Muscle of arm (tissue), 1 donor: ENCODE measurements at regions not wholly inside any gene's neighbourhood (a gene's known extent, or its start where the extent isn't known, plus 50 kb on each side); places are given as distances from the start of the nearest gene placed in this dataset.
A peak's percentile ranks its signal among the peaks of the same experiment; 100 is the strongest.
"Not testable (repeated sequence)": the region's sequence is repeated elsewhere in the genome, so short reads cannot be mapped to it uniquely, and the experiment has no call there.

Experiments used
- DNase-seq: peaks from one replicate; pipeline ENCODE4 v3.0.0-alpha.2; 2013

DNA sequence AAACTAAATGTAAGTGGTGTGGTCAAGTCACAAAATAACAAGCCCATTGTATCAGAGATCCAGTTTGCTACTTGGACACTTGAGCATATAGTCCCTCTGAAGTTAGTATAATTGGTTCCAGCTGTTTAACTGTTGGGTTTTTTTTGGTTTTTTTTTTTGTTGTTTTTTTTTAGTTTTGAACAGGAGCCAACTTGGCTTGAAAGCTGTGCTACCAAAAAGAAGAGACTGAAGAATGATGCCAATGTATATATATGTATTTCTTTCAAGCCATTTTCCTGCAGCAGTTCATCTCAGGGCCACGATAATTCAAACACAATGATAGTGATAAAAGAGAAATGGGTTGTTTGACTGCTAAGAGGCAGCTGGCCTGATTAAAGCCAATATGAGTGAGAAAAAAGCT lies 138.3 kb downstream of the PCDH18 start:
- peak; percentile 38 for DNase-seq

DNA sequence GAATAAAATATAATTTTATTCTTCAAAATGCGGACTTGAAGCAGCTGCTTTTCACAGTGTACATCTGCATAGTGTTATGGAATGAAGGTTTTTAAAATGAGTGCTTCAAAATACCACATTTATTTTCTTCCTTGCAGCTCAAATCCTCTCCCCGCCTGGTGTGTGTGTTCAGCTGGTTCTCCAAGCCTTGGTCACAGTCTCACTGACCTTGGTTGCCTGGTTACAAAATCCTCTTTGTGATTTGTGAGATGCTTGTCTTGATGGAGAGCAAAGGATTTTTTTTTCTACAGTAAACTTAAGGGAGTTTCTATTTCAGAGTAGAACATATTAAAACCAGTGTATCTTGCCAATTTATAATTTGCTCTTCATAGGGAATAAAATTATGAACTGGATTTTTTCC lies 139.2 kb downstream of the PCDH18 start:
- peak; percentile 80 for DNase-seq

- no peak for DNase-seq
Measured at GRCh38 chr4:137390707-137391106, 141.6 kb downstream of the PCDH18 start.

DNA sequence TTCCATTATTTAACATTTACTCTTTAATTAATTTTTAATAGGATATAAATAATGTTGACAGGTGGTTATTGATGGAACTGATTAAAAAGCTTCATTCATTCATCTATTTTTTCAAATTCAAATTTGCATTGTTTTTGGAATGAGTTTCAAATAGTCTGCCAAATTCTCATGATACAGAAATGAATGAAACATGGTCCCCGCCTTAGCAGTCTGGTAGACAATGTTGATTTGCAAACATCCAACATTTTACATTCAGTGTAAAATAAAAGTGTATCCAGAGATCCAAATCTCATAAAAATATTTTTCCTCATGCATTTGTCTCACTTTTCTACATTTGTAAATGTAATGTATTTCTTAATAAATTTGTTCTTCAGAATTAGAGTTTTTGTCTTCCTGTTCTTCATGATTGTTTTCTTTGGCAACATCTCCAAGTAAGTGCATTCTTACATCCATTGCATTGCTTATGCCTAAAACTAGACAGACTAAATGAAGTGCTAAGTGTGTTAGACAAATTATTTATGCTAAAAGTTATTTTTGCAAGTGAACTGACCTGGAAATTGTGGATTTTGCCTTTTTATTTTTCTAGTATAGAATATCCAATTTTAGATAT lies 142.3 kb downstream of the PCDH18 start:
- no peak for DNase-seq

DNA sequence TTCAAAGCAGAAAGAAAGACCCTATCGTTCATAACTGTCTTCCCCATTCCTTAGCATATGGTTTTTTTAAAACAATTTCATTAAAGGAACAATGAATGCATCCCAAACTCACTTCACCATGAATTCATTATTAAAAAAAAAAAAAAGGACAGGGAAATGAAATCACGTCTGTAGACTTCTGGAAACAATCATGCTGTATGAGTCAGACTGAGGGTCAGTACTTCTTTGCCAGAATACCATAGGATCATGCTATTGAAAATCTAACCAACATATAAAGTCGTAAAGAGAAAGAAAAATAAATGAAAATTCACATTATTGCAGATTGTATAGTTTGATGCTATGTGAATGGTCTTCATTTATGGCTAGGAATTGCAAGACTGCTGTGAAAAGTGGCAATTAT lies 144.4 kb downstream of the PCDH18 start:
- peak; percentile 51 for DNase-seq

- no peak for DNase-seq
Measured at GRCh38 chr4:137384476-137384875, 147.8 kb downstream of the PCDH18 start.

DNA sequence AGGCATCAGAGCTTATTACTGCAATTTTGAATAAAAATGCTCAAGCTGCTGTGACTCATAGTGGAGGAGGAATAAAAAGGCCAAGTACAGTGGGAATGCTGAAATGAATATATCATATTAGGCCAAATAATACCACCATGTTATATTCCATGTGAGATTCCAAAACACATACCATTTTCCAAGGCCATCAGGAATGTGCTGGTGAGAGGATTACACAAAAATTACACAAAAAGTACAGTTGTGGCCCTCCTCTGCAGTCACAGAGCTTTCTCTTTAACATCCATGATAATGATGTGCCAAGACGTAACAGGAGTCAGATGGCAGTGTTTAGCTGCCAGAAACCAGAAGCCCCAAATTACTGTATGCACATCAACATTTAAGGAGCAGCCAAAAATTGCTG lies 153.5 kb downstream of the PCDH18 start:
- no peak for DNase-seq

- no peak for DNase-seq
Measured at GRCh38 chr4:137378393-137378792, 153.9 kb downstream of the PCDH18 start.

DNA sequence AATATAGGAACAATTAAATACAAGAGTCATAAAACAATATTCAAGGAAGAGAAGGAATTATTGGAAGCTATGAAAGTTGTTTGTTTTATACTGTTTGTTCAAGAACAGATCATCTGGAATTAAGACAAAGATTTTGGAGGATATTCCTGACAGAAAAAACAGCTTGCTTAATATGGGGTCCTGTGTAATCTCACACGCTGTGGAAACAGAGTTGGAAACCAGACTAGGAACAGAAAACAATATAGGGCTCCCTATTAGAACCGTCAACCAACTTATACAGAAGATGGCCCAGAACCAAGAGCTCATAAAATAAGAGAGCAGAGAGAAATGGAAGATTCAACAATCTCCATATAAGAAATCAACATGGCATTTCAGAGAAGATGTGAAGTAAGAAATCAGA lies 156.0 kb downstream of the PCDH18 start:
- no peak for DNase-seq

DNA sequence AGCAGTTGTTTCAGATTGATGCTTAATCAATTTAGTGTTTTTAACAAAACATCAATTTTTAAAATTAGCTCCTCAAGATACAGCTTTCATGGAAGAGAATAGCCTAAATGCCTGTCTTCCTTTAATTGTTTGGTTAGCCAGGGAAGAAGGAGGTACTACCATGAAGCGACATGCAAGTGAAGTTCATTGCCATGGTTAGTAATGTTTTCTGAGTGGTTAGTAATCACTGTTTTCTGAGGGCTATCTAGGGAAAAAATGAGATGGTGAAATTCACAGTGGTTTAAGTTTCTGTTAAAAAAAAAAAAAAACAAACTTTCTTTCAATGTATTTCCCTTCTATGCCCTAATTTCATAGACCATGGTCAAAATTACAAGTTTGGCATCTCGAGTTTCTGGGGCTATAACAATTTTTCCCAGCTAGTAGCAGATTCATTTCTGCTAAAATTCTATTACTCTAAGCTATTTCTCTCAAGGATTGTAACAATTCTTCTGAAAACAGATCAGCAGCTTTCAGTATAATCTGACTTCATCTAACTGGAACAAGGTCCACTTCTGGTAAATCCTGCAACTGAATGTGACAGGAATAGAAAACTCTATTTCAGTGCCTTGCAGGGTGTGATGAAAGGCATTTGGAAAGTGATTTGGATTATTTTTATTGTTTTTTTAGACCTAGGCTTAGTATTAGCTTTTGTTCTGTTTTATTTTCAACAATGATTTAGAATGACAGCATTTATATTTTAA lies 157.0 kb downstream of the PCDH18 start:
- DNase-seq, result no peak

DNA sequence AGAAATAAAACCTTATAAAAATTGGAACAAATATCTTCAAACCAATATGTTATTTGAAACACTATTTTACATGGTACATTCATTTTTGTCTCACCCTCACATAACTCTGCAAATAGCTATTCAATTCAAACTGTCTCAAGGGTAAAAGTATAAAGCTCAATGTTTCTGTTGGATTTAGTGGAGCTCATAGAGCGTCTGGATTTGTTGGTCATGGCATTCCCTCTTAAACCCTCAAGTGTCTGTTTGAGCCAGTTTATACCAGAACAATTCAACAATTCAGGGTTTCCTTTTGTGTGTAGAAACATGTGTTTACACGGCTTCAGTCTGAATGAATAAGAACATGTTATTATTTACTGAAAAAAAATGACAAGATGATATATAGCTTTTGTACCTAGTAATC lies 161.6 kb downstream of the PCDH18 start:
- DNase-seq, result no peak

DNA sequence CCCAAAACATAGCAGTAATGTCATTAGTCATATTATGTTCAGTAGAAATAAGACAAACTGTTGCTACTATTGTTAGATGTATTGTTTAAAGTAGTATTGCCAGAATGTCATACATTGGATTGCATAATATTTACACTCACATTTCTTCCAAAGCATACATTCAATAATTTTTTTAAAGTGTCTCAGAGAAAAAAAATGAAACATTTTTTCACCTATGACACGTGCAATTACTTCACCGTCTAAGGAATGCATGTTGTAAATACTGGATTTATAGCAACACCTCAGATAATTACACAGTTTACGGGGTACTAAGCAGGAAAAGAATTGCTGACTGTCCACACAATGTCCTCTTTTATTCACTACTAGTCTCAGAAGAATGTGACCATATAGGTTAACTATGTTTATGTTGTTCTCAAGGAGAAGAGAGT lies 162.1 kb downstream of the PCDH18 start:
- DNase-seq, result no peak

- DNase-seq, result no peak
Measured at GRCh38 chr4:137367620-137368019, 164.7 kb downstream of the PCDH18 start.

DNA sequence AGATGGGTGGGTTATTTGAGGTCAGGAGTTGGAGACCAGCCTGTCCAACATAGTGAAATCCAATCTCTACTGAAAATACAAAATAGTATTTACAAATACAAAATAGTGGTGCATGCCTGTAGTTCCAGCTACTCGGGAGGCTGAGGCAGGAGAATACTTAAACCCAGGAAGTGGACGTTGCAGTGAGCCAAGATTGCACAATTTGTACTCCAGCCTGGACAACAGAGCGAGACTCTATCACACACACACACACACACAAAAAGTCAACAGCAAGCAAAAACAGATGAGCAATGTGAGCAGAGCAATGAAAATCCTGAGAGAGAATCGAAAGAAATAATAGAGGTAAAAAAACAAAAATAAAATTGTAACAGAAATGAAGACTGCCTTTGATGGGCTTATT lies 168.8 kb downstream of the PCDH18 start:
- DNase-seq, result no peak

DNA sequence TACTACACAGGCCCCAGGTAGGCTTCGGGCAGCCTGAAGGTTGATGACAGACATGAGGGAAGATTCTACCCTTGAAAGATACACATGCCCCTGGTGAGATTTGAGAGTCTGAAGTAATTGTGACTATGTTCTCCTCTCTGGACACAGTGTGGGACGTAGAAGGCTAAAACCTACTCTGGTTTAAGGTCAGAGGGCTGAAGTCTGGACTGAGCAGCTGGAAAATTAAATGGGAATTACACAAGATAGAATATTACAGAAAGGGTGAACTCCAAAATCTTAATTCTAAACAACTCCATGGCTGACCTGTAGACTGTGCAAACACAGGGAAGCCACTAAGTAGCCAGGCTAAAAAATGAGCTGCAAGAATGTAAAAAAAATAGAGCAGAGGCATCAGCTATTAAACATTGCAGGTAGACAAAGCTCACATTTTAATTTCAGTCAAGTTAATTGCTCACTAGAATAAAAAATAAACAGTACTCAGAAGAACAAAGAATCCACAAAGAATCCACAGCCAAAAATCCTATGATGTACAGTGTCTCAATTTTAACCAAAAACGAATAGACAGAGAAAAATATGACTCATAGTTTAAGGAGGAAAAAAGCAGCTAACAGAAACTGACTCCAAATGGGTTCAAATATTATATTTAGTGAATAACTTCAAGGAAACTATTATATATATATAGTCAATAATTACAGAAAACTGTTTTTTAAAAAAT lies 170.4 kb downstream of the PCDH18 start:
- no peak for DNase-seq

GRCh38 chr4:137360761-137361160 lies 171.5 kb downstream of the PCDH18 start:
- DNase-seq, result no peak

DNA sequence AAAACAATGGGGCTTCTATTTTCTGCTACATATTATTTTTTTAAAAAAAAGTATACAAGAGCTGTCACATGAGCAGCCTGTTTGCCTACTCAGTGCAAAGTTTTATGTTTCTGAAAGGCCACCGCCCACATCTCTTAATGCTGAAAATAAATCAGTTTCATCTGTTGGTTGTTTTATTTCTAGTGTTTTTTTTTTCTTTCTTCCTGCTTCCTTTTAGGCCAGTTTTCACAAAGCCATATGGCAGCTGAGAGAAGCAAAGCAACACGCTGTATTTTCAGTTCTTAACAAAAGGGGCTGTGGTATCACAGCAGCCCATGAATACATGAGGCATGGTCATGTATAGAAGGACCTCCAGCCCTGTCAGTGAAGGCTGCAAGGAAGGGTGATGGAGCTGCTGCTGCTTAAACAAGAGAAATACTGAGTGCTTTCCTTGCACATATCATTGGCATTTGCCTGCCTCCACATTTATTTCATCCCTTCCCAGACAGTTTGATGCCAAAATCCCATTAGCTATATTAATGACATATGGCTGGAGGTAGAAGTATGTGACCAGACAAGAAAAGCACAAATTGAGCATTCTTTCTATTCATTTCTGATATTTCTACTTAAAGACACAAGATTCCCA lies 172.5 kb downstream of the PCDH18 start:
- peak; percentile 33 for DNase-seq

- DNase-seq, result not testable (repeated sequence)
Measured at GRCh38 chr4:137354562-137354961, 177.7 kb downstream of the PCDH18 start.

DNA sequence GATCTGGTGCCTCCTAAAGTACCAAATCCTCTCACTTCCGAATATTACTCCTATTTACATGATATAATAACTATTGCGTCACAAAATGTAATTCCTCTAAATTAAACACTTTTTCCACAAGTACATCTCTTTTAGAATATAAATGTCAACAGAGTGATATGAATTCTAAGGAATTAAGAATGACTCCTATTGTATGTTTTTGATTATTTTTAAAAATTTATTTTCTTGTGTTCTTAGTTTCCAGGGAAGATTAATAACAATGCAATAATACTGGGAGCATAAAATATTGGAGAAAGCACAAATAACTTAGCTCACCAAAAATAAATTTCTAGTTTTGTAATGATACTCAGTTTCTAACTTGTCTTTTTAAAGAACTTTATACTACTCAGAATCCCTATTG lies 184.9 kb downstream of the PCDH18 start:
- DNase-seq, result no peak

- peak; percentile 48 for DNase-seq
Measured at GRCh38 chr4:137345597-137345996, 186.7 kb downstream of the PCDH18 start.

- no peak for DNase-seq
Measured at GRCh38 chr4:137343221-137343620, 189.1 kb downstream of the PCDH18 start.

DNA sequence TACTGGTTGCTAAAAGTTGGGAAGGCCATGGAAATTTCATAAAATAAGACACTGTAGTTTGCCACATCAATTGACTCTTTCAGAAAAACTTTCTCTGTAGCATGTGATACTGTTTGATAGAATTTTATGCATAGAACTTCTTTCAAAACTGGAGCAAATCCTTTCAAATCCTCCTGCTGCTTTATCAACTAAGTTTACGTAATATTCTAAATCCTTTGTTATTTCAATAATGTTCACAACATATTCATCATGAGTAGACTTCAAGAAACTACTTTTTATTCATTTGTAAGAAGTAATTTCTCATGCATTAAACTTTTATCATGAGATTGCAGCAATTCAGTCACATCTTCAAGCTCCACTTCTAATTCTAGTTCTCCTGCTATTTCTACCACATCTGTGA lies 199.3 kb downstream of the PCDH18 start:
- no peak for DNase-seq

- no peak for DNase-seq
Measured at GRCh38 chr4:137312257-137312656, 220.0 kb downstream of the PCDH18 start.
